GM20431 (cell line): ENCODE measurements at regions not wholly inside any gene's neighbourhood (a gene's known extent, or its start where the extent isn't known, plus 50 kb on each side); places are given as distances from the start of the nearest gene placed in this dataset.

Source experiments
- in situ Hi-C: fragments of 300-500 bp; cut with MseI, MboI; formaldehyde crosslinking; loops from one replicate; pipeline ENCODE4 v1.15.0; 2020; ENCODE audit warnings: low sequenced_read_pairs; ENCODE audit not compliant: unreplicated experiment

DNA sequence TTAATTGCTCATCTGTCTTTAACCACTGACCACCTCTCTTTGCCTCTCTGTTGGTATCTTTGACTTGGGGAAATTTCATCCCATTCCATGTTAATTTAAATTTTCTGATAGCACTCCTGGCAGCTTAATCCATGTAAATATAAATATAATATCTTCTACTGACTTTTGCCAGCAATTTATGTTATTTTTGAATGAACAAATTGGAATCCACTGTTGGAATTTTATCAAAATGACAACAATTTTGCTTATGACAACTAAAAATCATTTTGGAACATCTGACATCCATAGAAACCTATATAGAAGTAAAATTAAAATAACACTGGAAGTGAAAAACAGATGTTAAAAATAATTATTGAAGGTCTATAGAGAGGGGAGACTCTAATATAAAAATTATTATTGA lies 176.5 kb upstream of the AKR1E2 start:
- in situ Hi-C loops = no loop called here

DNA sequence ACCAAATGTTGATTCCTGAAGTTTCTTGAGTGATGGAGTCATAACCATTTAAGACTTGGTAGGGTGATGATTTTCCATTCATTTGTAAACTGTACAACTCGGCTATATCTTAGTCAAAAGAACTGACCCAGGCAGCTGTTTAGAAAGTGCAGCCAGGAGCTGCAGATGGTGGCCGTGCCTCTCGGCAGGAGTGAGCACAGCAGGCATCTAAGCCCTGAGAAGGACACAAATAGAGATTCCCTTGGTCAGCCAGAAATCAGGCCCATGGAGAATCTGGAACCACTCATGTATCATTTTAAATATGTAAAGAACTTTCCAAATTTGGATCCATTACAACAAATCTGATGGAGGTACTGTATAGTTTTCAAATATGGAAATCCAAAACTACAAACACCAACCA lies 177.0 kb upstream of the AKR1E2 start:
- in situ Hi-C loops = no loop called here

DNA sequence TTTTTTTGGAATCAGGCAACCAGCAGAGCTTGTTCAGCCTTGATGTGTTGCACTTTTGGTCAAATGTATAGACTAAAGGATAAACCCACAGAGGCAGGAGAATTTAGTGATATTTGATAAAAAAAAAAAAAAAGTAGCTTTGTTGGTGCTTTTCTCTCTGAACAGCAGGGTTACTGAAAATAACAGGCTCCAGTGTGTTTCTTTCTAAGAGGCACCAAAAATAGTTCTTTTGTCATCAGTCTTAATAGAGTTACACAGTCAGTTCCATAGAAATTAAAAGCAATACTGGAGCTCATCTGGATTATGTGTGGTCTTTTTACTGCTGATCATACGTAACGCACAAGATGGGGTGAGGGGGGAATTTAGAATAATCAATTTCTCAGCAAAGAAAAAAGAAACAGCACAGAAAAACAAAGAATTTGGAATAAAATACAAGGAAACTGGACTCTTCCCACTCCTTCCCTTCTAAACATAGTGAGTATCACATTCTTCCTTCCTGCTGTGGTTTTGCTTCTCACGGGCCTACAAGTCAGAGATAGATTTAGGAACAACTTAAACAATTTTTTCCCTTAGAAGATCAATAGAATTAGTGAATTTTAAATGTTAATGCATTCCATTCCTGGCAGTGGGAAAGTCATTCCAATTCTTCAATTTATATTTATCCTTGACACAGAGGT lies 178.8 kb upstream of the AKR1E2 start:
- in situ Hi-C loops = no loop called here

DNA sequence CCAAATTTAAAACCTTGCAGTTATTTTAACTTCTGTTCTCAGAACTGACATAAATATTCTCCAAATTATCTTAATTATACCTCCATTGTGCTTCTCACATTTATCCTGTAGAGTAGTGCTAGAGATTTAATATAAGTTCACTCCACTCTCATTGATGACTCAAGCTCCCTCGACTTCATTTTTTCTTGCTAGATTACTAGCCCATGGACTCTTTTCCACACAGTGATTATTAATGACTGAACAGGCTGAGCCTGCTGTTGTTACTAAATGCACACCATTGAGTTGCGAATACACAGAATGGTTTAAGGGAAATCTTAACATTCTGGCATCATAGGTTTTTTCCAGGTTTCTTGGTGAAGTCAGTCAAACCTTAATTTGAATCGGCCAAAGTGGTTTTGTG lies 179.5 kb upstream of the AKR1E2 start:
- in situ Hi-C loops = no loop called here

DNA sequence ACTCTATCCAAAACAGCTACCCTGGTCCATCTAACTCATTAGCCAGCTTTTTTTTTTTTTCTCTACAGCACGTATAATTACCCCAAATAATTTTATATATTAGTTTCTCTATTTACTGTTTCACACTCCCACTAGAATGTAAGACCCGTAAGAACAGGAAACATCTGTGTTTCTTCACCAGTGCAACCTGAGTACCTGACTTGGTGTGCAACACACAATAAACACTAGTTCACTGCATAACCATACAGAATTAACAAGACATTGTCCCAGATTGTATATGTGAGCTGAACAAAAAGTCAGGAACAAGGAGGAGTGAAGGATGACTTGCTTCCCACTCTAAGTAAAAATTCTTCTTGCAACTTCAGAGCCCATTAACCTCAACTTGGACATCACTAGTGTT lies 180.2 kb upstream of the AKR1E2 start:
- in situ Hi-C loops = no loop called here

DNA sequence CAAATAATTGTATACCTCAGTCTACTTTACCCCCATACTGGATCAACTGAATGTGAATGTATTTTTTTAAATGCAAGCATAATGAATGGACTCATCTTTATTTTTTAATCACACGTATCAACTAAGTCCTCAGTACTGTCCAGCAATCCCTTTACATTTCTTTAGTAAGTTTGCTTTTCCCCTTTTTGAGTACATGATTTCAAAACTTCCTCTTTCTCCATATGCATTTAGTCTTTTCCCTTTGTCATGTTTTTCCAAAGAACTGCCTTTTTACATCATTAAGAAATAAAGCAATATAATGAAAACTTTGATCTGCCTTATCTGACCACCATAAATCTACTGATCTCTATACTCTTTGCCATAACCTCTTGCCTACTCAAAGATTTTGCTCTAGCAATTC lies 182.5 kb upstream of the AKR1E2 start:
- in situ Hi-C loops = no loop called here

DNA sequence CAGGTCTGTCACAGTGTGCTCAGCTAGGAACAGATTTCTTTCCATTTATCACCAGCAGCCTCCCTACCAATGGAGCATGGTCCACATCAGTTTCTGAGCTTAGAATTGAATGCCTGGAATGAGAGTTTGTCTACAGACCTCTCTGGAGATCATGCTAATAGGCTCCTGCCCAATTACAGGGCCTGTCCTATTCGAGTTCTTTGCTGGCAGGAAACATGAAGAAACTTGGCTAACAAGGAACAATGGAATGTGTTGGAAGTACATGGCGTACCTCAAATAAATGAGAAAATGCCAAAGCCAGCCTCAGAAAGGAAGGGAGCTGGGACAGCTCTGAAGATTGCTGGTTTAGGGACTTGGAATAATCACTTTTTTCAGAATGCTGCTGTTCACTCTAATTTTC lies 186.0 kb upstream of the AKR1E2 start:
- in situ Hi-C loops = no loop called here

DNA sequence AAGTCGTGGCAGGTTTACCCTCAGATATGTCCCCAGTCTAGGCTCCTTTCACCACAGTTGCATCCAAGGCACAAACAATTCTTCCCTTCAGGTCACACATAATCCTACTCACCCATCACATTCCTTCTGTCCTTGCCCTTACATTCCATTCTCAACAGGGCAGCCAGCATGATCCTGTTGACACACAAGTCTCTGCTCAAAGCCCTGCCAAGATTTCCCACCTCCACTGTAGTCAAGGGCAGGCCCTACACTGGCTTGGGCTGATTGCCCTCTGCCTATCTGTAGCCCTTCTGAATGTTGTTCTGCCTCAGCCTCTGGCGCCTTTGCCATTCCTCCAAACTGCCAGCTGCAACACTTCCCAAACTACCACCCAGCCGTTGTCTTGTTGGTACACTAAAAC lies 187.9 kb upstream of the AKR1E2 start:
- in situ Hi-C loops = no loop called here

DNA sequence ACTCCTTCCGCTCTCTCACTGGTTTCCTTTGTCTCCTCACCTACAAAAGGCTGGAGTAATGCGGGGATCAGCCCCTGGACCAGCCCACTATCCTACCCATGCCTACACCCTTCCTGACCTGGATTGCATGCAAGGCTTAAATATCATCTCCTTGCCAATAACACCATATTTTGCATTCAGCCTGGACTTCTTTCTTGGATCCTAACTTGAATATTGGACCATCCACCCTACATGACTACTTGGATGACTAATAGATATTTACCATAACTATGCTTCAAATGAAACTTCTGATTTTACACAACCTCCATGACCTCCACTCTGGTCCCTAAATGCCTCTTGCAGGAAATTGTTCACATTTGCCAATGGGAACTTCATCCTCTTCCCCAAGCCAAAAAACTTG lies 188.3 kb upstream of the AKR1E2 start:
- in situ Hi-C loops = no loop called here

DNA sequence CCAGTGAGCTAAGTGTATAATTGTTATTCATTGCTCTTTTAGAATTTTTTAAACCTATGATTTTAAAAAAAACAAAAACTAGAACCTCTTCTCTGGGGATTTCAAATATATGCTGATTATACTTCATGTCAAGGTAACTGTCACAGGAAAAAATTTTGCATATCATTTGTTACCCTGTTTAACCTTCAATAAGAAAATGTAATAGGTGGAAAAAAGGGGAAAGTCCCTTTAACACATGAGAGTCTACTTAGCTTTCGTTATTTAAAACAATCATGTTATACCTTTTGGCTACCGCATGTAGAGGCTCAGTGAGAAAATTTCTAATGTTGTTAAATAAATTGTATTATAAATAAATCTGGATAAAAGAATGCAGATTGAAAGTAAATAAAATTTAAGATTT lies 190.1 kb upstream of the AKR1E2 start:
- in situ Hi-C loops = no loop called here

DNA sequence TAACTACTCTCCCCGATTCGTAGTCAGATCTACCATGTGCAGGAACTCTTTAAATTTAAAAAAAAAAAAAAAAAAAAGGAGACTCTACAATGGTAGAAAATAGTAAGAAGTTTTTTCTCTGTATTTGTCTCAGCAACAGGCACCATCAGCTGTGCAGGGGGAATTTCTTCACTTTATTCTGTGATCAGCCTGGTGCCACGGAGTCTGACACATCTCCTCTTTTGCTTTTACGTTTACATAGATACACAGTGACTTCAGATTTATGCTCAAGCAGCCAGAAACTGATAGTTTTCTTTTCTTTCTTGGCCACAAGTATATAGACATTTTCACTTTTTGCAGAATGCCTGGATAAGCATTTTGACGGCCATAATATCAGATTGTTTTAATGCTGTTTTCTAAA lies 190.6 kb upstream of the AKR1E2 start:
- in situ Hi-C loops = no loop called here

DNA sequence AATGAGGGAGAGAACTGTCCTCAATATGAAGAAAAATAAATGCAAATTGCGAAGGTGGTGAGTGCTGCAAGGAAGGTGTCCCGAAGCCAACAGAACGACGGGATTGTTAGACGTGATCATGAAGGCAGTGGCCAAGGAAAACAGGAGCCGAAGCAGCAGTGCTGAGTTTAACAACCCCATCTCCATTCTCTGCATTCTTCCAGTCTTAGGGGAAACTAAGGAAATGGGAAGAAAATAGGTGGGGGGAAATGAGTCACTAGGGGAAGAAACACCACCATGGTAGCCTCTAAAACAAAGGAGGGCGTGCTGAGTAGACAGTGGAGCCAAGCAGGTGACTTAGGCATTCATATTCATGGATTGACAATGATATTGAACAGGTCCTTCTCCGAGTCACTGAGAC lies 192.2 kb upstream of the AKR1E2 start:
- in situ Hi-C loops = no loop called here

DNA sequence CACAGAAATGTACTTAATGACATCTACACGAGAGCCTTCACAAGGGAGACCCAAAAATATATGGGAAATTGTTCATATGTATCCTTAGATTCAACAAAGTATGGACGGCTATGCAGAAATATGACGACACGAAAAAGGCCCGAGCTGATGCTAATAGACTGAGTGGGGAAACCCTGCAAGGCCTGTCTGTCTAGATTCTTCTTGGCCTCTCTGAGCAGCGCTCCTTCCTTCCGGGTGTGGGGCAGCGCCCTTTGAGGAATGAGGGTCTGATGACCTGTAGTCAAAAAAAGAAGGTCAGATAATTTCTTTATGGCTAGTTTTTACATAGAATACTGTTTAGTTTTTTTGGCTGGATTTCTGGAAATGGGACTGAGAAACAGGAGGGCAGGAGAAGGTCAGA lies 192.8 kb upstream of the AKR1E2 start:
- in situ Hi-C loops = no loop called here

DNA sequence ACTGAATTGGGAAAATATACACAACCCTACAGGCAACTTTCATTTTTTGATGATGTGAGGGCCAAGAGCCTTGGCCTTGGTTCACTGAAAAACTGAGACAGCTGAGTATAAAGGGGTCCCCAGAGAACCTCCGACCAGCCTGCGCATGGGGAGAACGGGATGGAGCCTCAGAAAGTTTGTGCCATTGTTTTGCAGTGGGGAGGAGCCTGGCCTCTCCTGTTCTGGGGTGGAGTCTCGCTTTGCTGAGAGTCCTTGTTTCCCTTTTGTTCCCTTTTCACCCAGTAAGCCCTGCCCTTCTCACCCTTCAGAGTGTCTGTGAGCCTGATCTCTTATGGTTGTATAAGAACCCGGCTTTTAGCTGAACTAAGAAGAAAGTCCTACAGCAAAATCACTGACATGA lies 193.2 kb upstream of the AKR1E2 start:
- in situ Hi-C loops = no loop called here

DNA sequence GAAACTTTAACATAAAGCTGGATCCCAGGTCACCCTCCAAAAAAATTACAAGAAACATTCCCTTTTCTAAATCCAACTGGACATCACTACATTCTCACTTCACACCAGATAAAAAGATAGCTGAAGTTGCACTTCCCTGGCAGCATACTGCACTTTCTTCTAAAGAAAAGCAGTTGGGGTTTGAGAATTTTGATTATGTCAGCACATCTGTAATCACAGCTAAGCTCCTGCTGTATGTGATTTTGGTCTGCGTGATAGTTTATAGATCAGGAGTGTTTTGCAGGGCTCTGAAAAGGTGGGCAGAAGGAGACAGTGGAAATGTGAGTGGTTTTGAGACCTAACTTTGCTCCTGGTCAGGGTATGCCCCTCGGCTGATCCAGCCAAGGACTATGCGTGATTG lies 199.1 kb upstream of the AKR1E2 start:
- in situ Hi-C loops = no loop called here

DNA sequence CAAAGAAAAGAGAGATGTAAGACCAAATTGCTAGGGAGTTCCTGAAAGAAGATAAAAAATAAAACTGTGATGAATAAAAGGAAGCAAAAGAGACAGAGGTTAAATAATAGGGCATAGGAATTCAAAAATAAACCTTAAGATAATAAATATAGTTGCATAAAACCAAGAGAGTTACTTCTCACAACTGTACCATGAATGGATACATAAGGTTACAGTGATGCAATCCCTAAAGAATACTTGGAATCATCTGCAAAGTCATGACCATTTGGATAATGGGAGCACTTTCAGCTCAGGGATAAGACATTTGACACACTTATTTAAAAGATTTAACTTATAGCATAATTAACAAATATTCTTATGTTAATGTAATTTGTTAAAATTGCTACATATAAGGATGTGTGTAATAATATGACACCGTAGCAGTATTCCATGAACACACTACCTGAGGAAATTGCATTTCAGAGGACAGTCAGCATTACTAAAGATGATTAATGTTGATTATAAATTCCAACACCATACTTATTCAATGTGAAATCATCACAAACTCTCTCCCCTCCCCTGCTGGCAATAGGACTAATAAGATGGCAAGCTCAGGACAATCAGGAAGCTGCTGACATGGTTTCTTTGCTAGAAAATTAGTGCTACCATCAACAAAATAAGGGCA lies 202.1 kb upstream of the AKR1E2 start:
- in situ Hi-C loops = no loop called here

DNA sequence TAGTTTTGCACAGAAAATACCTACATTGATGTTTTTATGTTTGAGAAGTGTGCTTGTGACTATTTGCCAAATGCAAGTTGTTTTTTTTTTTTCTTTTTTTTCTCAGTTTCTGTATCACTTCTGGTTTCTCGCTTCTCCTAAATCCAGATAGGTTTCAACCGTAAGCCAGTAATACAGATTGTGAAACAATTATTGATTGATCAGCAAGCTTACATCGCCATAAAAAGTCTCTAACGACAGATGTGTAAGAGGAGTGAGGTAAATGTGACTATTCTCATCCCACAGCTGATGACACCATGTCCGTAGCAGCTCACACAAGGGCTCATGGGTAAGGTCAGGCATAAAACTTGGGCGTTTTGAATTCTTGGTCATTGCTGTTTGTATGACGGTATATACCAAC lies 202.8 kb upstream of the AKR1E2 start:
- in situ Hi-C loops = no loop called here

DNA sequence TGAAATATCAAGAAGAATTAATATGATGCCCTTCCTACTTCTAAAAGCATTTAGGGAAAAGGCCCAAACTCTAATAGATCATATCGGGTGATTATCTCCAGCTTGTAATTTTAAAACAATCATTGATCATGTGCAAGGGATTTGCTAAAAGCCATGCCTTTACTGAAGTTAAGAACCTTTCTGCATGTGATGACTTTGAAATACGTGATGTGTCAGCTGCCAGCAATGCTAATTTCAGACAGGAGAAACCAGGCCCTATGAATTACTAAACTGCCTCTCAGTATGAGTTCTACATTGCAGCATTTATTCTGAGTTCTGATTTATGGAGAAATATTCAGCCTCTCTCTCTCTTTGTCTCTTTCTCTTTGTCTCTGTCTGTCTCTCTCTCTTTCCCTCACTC lies 203.6 kb upstream of the AKR1E2 start:
- in situ Hi-C loops = no loop called here

DNA sequence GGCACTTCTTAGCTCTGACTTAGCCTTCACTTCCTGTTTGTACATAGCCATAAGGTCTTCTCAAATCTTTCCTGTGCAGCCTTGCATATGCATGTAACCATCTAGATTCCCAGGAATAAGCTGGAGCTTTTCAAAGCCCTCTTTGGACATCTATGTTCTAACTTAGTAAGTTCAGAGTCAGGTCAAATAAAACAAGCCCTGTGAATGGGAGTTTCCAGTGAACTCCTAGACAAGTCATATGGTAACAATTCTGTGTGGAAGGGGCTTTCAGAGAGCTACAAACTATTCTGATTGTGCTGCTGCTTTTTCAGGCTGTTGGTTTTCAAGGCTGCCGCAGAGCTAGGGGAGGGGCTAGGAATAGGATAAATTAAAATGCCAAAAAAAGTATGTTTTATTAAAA lies 208.4 kb upstream of the AKR1E2 start:
- in situ Hi-C loops = no loop called here

DNA sequence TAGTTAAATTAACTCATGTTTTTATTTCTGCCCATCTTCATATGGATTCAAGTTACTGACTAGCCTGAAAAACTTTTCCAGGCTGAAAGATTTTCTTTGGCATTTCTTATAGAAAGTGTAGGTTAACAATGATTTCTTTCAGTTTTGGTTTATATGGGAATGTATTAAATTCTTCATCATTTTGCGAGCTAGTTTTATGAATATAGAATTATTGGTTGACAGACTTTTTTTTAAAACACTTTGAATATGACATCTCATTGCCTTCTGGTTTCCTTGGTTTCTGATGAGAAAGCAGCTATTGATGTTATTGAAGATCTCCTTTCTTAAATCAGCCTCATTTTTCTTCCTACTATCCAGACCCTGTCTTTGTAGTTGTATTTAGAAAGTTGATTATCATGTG lies 211.0 kb upstream of the AKR1E2 start:
- in situ Hi-C loops = no loop called here

DNA sequence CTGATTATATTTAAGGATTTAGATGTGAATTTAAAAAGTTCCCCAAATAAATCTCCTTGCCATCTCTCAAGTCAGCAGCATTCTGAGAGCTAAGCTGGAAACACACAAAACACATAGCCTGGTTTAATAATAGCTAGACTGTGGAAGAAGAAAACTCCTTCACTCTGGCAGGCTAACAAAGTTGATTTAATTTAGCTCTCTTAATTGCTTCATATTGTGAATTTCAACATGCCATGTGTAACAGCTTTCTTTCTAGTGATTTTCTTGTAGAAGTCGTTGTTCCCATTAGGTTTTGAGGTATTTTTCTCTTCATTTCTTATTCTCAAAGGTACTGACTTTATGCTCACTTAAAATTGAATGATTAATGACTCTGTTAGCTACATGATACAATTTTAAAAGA lies 216.8 kb upstream of the AKR1E2 start:
- in situ Hi-C loops = no loop called here

DNA sequence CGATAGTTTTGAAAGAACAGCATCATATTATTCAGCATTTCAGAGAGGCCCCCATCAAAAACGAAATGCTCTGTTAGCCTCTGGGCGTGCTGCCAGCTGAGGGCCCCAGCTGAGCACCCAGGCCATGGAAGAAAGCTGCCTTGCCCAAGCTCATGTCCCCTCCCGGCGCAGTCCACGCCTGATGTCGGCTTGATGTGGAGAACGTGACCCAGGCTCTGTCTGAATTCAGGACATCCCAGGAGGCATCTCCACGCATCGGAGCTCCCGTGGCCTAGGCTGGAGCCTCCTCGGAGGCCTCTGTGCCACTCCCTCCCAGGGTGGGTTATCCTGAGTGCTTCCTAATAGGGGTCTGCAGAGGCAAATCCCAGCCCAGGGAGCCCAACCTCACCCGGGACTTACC lies 218.3 kb upstream of the AKR1E2 start:
- in situ Hi-C loops = no loop called here
